Small intestine (tissue), 7 donors: ENCODE measurements at regions not wholly inside any gene's neighbourhood (a gene's known extent, or its start where the extent isn't known, plus 50 kb on each side); places are given as distances from the start of the nearest gene placed in this dataset.

Source experiments
- DNase-seq, 2 donors: peaks; one replicate each; pipeline versions ENCODE4 v3.0.0 to v3.0.0-alpha.2; 2013
- FAIRE-seq: peaks from 2 replicates; lab custom pipeline; 2012; peaks lifted over from hg19 to GRCh38; lab: Jason Lieb, UNC
- H3K27ac ChIP-seq, 3 donors: one replicate each; pipeline ENCODE4 v1.5.1; 2013; ENCODE audit warnings: low read length in 2 of 3, mild to moderate bottlenecking in 2 of 3, control low read depth in 1 of 3, inconsistent platforms in 1 of 3, low read depth in 1 of 3, moderate library complexity in 1 of 3
- H3K27me3 ChIP-seq, 3 donors: one replicate each; pipeline ENCODE4 v1.6.1; 2013; ENCODE audit warnings: low read length in 3 of 3, inconsistent platforms in 1 of 3; ENCODE audit not compliant: control insufficient read depth in 3 of 3, insufficient read depth in 3 of 3
- H3K36me3 ChIP-seq, 3 donors: one replicate each; pipeline ENCODE4 v1.6.1; 2013; ENCODE audit warnings: low read length in 3 of 3, inconsistent platforms in 1 of 3, low read depth in 1 of 3, mild to moderate bottlenecking in 1 of 3, moderate library complexity in 1 of 3; ENCODE audit not compliant: control insufficient read depth in 3 of 3, insufficient read depth in 2 of 3
- H3K4me1 ChIP-seq, 3 donors: one replicate each; pipeline ENCODE4 v1.6.1; 2013; ENCODE audit warnings: low read length in 2 of 3, inconsistent platforms in 1 of 3, low read depth in 1 of 3, mild to moderate bottlenecking in 1 of 3, moderate library complexity in 1 of 3; ENCODE audit not compliant: control insufficient read depth in 3 of 3, insufficient read depth in 2 of 3
- H3K4me3 ChIP-seq, 3 donors: one replicate each; pipeline ENCODE4 v1.5.1; 2013; ENCODE audit warnings: low read length in 3 of 3, control low read depth in 1 of 3, inconsistent platforms in 1 of 3, low read depth in 1 of 3, mild to moderate bottlenecking in 1 of 3, moderate library complexity in 1 of 3
- H3K9me3 ChIP-seq, 2 donors: one replicate each; pipeline ENCODE4 v1.6.1; 2013; ENCODE audit warnings: low read depth in 1 of 2, low read length in 1 of 2; ENCODE audit not compliant: control insufficient read depth in 2 of 2, insufficient read depth in 1 of 2
- whole genome bisulfite sequencing, 3 donors: extraction: QIAGEN DNeasy Blood & Tissue Kit; methylation state at CpG; one replicate each; pipeline ENCODE4 v1.1.7; 2013; 5-methylcytosine and 5-hydroxymethylcytosine counted together
- donor health status: healthy with polysubstance abuse.
- donor health status: control.
- donor health status: control.
- donor health status: Bipolar disorder and iron deficiency.
- donor health status: healthy.

DNA sequence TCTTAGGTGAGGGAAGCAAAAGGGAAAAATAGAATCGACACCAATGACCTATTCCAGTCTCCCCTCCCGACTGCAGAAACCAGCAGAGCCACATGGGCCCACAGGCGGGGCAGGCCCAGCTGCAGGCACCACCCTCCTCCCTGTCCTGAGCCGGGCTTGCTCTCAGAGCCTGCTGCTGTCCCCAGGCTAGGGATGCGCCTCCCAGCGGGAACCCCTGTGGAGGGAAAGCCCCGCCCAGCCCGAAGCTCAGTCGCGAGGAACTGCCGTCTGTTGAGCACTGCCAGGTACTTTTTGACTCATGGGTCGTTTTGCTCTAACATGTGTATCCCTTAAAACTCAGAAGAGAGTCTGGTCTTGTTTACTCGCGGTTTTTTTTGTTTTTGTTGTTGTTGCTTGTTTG lies 124.5 kb upstream of the RET start:
- WGBS, 3 donors = 16 to 31% (median 23%) methylated on average over 13 to 14 of the region's 14 CpGs
- Histone ChIP-seq H3K4me3 (no peak overlapping the region), H3K9me3 (no peaks in the 10 kb centered on the region), H3K27ac (no peak overlapping the region), H3K36me3 (no peaks in the 10 kb centered on the region), H3K27me3 (peaks cover 0 to 16% (median 0%) of the 10 kb centered on the region in 3 donors), H3K4me1 (no peaks in the 10 kb centered on the region)
- no peak for FAIRE-seq
- DNase-seq = peak; percentile 29 to 35

DNA sequence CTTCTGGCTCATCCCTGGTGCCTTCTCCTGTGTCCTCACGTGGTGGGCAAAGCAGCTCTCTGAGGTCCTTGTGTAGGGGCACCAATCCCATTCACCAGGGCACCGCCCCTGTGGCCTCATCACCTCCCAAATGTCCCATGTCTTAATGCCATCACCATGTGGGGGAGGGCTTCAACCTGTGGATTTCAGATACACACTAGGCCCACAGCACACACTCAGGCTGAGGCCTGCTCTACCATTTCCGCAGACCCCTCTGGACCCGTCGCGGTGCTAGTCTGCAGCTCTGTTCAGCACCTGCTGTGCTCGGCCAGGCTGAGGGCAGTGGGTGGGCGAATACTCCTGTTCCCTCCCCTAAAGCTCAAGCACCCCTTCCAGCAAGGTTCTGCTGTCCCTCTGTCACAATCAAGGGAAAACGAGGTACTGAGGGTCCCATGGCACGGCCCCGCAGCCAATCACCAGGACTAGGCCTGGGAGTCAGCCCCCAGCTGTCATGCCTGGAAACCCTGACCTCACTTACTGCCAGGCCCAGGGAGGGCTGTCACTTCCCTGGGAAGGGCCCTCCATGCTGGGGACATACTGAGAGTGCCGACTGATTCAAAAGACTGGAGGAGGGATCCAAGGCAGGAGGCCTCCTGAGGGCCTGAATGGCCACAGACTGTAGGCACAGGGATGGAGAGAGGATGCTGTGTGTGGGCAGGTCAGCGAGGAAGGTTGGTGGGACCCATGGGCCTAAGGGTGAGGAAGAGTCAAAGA lies 123.8 kb upstream of the RET start:
- FAIRE-seq (no peak), DNase-seq (no peak)
- 89 to 94% (median 93%) methylated on average over 13 of the region's 13 CpGs for WGBS, 3 donors
- no peaks in the 10 kb centered on the region for H3K9me3 ChIP-seq
- H3K27ac ChIP-seq = no peak overlapping the region
- H3K4me3 ChIP-seq = no peak overlapping the region
- no peaks in the 10 kb centered on the region for H3K4me1 ChIP-seq
- H3K27me3 ChIP-seq = peaks cover 0 to 16% (median 0%) of the 10 kb centered on the region in 3 donors
- H3K36me3 ChIP-seq = no peaks in the 10 kb centered on the region

DNA sequence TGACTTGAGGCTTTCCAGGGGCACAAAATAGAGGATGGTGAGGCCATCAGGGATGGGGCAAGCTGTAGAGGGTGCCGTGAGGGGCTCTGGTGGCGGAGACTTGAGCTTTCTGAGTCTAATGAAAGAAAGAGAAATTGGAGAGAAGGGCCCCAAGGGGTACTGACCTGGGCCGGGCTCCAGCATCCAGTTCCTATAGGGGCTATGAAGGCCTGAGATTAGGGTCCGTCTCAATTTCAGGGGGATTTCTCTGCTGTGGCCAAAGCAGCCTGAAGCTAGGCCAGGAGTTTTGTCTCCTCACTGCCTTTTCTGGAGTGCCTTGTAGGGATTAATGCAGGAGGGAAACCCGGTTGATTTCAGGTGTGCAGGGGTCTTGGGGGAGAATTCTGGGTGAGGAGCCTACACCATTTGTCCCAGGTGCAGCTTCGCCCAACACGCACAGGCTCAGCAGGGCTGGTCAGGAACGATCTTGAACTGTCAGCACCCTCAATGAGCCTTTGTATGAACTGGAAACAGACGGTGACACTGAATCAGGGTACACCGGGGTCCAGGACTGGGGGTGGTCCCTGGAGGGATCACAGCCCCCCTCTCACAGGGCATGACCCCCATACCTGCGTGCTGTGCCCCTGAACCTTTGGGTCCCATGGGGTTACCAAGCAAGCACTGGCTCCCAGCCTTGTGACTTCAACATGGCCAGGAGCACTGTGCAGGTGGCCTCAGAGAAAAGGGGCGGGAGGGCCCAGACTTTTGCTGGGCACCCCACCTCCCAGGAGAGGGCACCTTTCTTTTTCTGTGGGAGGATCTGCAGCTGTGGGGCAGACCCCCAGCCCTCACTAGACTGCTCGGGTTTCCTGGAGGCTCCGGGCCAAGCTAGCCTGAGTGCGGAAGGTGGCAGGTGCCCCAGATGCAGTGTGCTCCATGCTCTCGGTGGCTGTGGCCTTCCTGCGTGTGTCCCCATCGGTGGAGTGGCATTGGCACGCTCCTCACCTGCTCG lies 122.9 kb upstream of the RET start:
- Histone ChIP-seq H3K4me3 (no peak overlapping the region), H3K27ac (no peak overlapping the region), H3K27me3 (peaks cover 0 to 16% (median 0%) of the 10 kb centered on the region in 3 donors), H3K9me3 (no peaks in the 10 kb centered on the region), H3K4me1 (no peaks in the 10 kb centered on the region), H3K36me3 (no peaks in the 10 kb centered on the region)
- FAIRE-seq (no peak), DNase-seq (no peak)
- WGBS, 3 donors = 88 to 90% (median 90%) methylated on average over 20 of the region's 20 CpGs

DNA sequence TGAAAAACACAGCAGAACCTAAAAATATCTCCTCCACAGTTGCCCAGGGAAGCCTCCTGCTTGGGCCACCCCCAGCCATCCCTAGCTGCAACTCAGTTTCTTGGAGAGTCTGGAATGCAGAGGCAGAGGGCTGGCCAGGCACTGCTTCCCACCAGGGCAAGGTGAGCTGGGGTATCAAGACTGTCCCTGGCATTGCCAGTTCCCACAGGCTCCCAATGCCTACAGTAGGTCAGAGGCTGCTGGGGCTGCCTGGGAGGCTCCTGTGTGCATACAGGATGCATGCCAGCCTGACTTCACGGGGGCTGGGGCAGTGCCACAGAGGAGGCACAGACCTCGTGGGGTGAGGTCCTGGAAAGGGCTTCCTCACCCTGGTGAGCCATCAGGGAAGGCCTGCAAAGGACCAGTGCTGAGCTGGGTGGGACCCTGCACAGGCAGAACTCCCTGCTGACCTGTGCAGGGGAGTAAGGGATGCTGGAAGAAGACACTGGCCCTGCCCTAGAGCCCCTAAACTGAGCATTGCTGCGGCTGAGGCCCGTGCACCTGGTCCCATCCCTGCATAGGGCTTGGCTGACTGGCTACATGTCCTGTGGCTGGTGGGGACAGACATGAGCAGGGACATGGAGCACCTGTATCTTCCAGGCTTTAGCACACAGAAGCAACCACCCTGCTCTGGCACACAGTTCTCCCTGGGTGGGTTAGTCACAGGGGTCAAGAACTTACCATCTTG lies 121.9 kb upstream of the RET start:
- no peak overlapping the region for H3K4me3 ChIP-seq
- FAIRE-seq (no peak), DNase-seq (no peak)
- H3K27ac ChIP-seq = no peak overlapping the region
- H3K36me3 ChIP-seq = no peaks in the 10 kb centered on the region
- H3K9me3 ChIP-seq = no peaks in the 10 kb centered on the region
- no peaks in the 10 kb centered on the region for H3K4me1 ChIP-seq
- H3K27me3 ChIP-seq = peaks cover 0 to 16% (median 0%) of the 10 kb centered on the region in 3 donors
- 78 to 87% (median 78%) methylated on average over 4 of the region's 4 CpGs for WGBS, 3 donors

DNA sequence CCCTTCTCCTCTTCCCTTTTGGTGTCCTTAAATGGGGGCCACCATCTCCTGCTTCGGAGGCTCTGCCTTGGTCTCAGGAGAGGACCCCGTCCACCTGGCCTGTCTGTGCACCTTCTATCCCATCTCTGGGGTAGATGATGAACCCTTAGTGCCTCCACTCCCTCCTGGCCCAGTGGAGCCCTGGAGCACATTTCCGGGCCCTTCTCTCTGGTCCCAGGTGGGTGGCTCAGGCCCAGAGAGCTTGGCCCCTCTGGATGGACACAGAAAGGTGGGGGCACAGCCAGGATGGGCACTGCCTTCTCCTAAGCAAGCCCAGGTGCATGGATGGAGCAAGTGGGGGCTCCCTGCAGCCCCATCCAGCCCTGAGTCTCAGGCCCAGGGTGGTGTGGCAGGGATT lies 121.4 kb upstream of the RET start:
- 81 to 91% (median 85%) methylated on average over 3 of the region's 3 CpGs for WGBS, 3 donors
- Histone ChIP-seq H3K4me1 (no peaks in the 10 kb centered on the region), H3K27me3 (peaks cover 0 to 16% (median 0%) of the 10 kb centered on the region in 3 donors), H3K9me3 (no peaks in the 10 kb centered on the region), H3K27ac (no peak overlapping the region), H3K36me3 (no peaks in the 10 kb centered on the region), H3K4me3 (no peak overlapping the region)
- FAIRE-seq (no peak), DNase-seq (no peak)

DNA sequence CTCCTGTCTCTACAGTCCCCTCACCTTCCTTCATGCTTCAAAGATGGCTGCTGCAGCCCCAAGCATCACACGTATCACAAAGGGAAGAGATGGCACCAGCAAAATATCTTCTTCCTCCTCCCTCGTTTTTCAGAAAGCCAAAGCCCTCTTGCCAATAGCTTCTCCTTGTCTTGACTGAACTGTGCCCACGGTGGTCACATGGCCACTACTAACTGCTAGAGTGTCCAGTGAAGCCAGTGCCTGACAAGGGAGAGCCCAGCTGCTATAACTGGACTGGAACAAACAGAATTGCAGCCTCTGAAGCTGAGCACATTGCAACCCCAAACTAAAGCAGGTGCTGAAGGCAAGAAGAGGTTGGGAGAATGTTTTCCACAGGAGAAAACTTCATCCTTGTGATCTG lies 120.8 kb upstream of the RET start:
- FAIRE-seq (no peak), DNase-seq (no peak)

DNA sequence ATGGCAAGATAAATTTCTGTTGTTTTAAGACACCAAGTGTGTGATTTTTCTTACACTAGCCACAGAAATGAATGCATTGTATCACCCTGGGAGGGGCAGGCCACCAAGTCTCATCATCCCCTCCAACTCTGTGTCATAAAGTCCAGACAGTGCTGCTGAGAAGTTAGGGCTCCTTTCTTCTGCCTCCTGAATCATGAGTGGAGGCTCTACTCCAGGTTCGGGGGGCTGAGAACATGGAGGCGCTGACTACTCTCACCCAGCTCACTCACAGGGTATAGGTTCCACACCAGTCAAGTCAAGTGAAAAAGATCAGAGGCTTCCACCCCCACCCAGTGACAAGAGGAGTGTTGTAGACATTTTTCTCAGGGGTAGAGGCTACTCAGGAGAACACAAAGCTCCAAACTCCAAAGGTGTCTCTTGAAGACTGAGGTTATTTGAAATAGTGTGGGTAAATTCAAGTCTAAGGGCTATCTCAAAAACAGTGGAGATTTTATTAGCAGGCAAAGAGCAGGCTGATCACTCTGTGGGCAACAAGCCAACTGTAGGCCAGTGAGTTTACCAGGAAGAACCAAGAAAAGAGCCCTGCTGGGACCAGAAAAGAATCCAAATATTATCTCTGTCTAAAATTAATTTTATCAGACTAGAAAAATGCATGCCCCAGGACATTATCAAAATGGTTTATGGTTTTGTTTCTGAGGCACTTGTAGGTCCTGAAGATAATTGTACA lies 118.6 kb upstream of the RET start:
- no peak overlapping the region for H3K4me3 ChIP-seq
- no peaks in the 10 kb centered on the region for H3K9me3 ChIP-seq
- no peak for FAIRE-seq
- no peak overlapping the region for H3K27ac ChIP-seq
- H3K4me1 ChIP-seq = no peaks in the 10 kb centered on the region
- peak in 1 of 2 donors; percentile 32 for DNase-seq
- WGBS, 3 donors = 59 to 93% (median 87%) methylated on average over 2 of the region's 2 CpGs
- no peaks in the 10 kb centered on the region for H3K36me3 ChIP-seq
- H3K27me3 ChIP-seq = no peaks in the 10 kb centered on the region

More for the DNA sequence above, 120.8 kb upstream of the RET start:
- no peaks in the 10 kb centered on the region for H3K36me3 ChIP-seq
- no peak overlapping the region for H3K27ac ChIP-seq
- no peaks in the 10 kb centered on the region for H3K9me3 ChIP-seq
- H3K4me1 ChIP-seq = no peaks in the 10 kb centered on the region
- WGBS, 3 donors = 70 to 77% (median 73%) methylated on average over 3 of the region's 3 CpGs
- peaks cover 0 to 10% (median 0%) of the 10 kb centered on the region in 3 donors for H3K27me3 ChIP-seq
- no peak overlapping the region for H3K4me3 ChIP-seq
